ENCODE measurements at regions not wholly inside any gene's neighbourhood (a gene's known extent, or its start where the extent isn't known, plus 50 kb on each side); places are given as distances from the start of the nearest gene placed in this dataset.

- TF ChIP-seq CTCF (conservative IDR thresholded peaks at IDR 0.05; ENCODE audit: low read length) (no peak), EZH2phosphoT487 (IDR thresholded peaks at IDR 0.05; ENCODE audit: borderline replicate concordance, low read depth, low read length) (no peak)
Measured at GRCh38 chr5:147072622-147073021, 162.2 kb upstream of the STK32A start.
